K562 (cell line): ENCODE measurements at regions not wholly inside any gene's neighbourhood (a gene's known extent, or its start where the extent isn't known, plus 50 kb on each side); places are given as distances from the start of the nearest gene placed in this dataset.

Experiments
- LEF1 ChIP-seq: fragments of 450-650 bp; IDR thresholded peaks from 2 replicates; pipeline ENCODE4 v1.6.1; 2016; ENCODE audit warnings: mild to moderate bottlenecking
- ZBTB26 ChIP-seq: fragments of 450-650 bp; formaldehyde crosslinking; IDR thresholded peaks from 2 replicates; pipeline ENCODE4 v1.4.0; 2022; ENCODE audit warnings: missing genetic modification characterization
- ZNF431 ChIP-seq: sonication (generic); formaldehyde crosslinking; IDR thresholded peaks from 2 replicates; pipeline ENCODE4 v1.8.0; 2022; ENCODE audit warnings: mild to moderate bottlenecking, missing genetic modification reagents
- TF ChIP-seq, protein P1 (sequence below): fragments of 250-450 bp; sonication (Bioruptor Pico); IDR thresholded peaks from 2 replicates; pipeline ENCODE4 v1.5.1; 2021; ENCODE audit warnings: mild to moderate bottlenecking

- TF ChIP-seq ZBTB26 (CRISPR knock-in tag) (no peak), ZNF431 (CRISPR knock-in tag) (no peak), LEF1 (no peak)
- TF ChIP-seq, protein P1, sequence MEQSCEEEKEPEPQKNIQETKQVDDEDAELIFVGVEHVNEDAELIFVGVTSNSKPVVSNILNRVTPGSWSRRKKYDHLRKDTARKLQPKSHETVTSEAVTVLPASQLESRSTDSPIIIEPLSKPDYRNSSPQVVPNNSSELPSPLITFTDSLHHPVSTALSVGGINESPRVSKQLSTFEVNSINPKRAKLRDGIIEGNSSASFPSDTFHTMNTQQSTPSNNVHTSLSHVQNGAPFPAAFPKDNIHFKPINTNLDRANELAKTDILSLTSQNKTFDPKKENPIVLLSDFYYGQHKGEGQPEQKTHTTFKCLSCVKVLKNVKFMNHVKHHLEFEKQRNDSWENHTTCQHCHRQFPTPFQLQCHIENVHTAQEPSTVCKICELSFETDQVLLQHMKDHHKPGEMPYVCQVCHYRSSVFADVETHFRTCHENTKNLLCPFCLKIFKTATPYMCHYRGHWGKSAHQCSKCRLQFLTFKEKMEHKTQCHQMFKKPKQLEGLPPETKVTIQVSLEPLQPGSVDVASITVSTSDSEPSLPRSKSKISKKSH (CRISPR knock-in tag), result no peak
Observed at GRCh38 chr18:73544617-73545016, 603.0 kb downstream of the FBXO15 start.
